Heart left ventricle (tissue), 13 donors: ENCODE measurements at regions not wholly inside any gene's neighbourhood (a gene's known extent, or its start where the extent isn't known, plus 50 kb on each side); places are given as distances from the start of the nearest gene placed in this dataset.

ENCODE experiments used
- POLR2A ChIP-seq, 2 donors: fragments of 450-650 bp; IDR thresholded peaks; one replicate each; pipeline ENCODE4 v1.6.1; 2017; ENCODE audit warnings: antibody characterized with exemption in 2 of 2, mild to moderate bottlenecking in 2 of 2, moderate library complexity in 2 of 2
- TF ChIP-seq, protein P1 (sequence below), 12 donors: fragments of 200-600 bp; sonication (generic) in 4 of 12; IDR thresholded peaks; one replicate each; pipeline versions ENCODE4 v1.5.0 to v1.8.0; 2018 to 2022; ENCODE audit warnings: antibody characterized with exemption in 12 of 12, mild to moderate bottlenecking in 5 of 12
- donor health status: ischemic (EF 13 %, LVEDD 7.1; RV severe dilation, severe dysfunction).
- donor health status: DM: no; HTN: yes; CAD: no.
- donor health status: DM: no; HTN: no; CAD: no.
- donor health status: ischemic (EF 25% LVEDD 6.9; RV normal size, moderate dysfunction).
- donor health status: ischemic (EF 25% LVEDD 5.7; RV mildly dilated, moderate dysfunction).
- donor health status: ischemic (EF 35%, LVEDD 5.7; RV mildly dilated, moderate dysfunction).
- donor health status: nonischemic (EF 11% LVEDD 7.7; RV severe dilation, severe dysfunction).
- donor health status: DM: yes; HTN: yes; CAD: no.
- donor health status: PGD.
- donor health status: ischemic (EF 29% LVEDD 5.4; RV normal size, mild dysfunction).
- donor health status: nonischemic (EF 23%, LVEDD 6.1; RV moderate dilation, normal function).

DNA sequence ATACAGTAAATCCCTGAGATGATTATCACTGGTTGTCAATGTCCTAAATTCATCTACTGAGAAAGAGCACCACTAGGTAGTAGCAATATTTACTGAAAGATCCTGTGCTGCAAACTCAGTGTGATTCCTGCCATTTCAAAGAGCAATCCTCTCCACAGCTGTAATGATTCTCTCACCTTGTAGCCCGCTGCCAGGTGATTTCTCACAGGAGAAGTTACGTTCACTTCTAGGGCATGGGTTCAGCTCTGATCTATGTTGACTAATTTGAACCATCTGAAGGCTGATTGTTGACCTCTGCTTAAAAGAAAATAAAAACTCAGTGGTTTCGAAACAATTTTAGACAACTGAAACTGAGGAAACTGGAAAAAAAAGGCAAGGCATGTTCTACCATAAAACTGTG is 197.0 kb downstream of the FAT4 start:
- TF ChIP-seq, protein P1, sequence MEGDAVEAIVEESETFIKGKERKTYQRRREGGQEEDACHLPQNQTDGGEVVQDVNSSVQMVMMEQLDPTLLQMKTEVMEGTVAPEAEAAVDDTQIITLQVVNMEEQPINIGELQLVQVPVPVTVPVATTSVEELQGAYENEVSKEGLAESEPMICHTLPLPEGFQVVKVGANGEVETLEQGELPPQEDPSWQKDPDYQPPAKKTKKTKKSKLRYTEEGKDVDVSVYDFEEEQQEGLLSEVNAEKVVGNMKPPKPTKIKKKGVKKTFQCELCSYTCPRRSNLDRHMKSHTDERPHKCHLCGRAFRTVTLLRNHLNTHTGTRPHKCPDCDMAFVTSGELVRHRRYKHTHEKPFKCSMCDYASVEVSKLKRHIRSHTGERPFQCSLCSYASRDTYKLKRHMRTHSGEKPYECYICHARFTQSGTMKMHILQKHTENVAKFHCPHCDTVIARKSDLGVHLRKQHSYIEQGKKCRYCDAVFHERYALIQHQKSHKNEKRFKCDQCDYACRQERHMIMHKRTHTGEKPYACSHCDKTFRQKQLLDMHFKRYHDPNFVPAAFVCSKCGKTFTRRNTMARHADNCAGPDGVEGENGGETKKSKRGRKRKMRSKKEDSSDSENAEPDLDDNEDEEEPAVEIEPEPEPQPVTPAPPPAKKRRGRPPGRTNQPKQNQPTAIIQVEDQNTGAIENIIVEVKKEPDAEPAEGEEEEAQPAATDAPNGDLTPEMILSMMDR (IDR thresholded peaks at IDR 0.05) = no peak
- TF ChIP-seq POLR2A (IDR thresholded peaks at IDR 0.05) = no peak
